Esophagus squamous epithelium (tissue), 4 donors: ENCODE measurements at regions not wholly inside any gene's neighbourhood (a gene's known extent, or its start where the extent isn't known, plus 50 kb on each side); places are given as distances from the start of the nearest gene placed in this dataset.

Source experiments
- POLR2A ChIP-seq, 4 donors: fragments of 450-650 bp; IDR thresholded peaks; one replicate each; pipeline ENCODE4 v1.6.1; 2017; ENCODE audit warnings: antibody characterized with exemption in 4 of 4, mild to moderate bottlenecking in 4 of 4, moderate library complexity in 3 of 4
- TF ChIP-seq, protein P1 (sequence below), 6 experiments: fragments of 450-650 bp in 4 of 6; fragments of 200-600 bp in 2 of 6; sonication (generic) in 2 of 6; IDR thresholded peaks; one replicate each; pipeline ENCODE4 v1.5.1; 2016 to 2019; ENCODE audit warnings: antibody characterized with exemption in 6 of 6, mild to moderate bottlenecking in 4 of 6, moderate library complexity in 4 of 6

DNA sequence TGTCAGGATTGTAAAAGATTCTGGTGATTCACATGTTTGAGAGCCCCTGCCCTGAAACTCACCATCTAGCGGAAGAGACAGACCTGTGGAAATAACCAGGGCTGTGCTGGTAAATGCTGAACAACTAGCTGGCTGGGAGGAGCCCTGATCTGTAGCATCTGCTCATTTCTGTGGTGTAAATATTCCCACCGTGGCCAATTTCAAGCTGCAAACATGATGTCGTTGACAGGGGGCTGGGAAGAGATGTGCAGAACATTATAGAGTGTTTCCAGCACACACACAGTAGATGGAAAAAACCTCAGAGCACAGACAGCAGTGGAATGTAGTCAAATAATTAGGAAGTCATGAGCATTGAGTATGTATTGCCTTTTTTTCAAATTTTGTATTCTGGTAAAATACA lies 138.2 kb downstream of the PHETA1 start:
- TF ChIP-seq, protein P1, sequence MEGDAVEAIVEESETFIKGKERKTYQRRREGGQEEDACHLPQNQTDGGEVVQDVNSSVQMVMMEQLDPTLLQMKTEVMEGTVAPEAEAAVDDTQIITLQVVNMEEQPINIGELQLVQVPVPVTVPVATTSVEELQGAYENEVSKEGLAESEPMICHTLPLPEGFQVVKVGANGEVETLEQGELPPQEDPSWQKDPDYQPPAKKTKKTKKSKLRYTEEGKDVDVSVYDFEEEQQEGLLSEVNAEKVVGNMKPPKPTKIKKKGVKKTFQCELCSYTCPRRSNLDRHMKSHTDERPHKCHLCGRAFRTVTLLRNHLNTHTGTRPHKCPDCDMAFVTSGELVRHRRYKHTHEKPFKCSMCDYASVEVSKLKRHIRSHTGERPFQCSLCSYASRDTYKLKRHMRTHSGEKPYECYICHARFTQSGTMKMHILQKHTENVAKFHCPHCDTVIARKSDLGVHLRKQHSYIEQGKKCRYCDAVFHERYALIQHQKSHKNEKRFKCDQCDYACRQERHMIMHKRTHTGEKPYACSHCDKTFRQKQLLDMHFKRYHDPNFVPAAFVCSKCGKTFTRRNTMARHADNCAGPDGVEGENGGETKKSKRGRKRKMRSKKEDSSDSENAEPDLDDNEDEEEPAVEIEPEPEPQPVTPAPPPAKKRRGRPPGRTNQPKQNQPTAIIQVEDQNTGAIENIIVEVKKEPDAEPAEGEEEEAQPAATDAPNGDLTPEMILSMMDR (IDR thresholded peaks at IDR 0.05), result no peak
- no peak for TF ChIP-seq POLR2A (IDR thresholded peaks at IDR 0.05)
